ENCODE measurements at regions not wholly inside any gene's neighbourhood (a gene's known extent, or its start where the extent isn't known, plus 50 kb on each side); places are given as distances from the start of the nearest gene placed in this dataset.

DNA sequence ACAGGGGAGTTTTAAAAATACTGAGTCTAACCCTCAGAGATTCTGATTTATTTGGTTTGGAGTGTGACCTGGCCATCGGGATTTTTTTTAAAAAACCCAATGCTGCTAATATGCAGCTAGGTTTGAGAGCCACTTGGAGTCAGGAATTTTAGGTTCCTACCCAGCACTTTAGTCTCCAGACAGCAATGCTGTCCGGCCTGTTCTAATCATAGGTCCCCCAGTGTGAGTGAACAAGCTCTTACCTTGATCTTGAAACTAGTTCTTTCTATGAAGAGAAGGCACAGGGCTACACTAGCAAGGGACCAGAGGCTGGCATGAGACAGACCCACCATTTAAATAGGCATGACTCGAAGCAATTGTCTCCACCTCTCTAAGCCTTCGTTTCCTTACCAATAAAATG, 103.5 kb downstream of the SMIM20 start:
- TF ChIP-seq POLR2A (IDR thresholded peaks at IDR 0.05) (no peak), CTCF (IDR thresholded peaks at IDR 0.05) (no peak)

All from vagina (tissue), 2 donors.